GM18873 (cell line): ENCODE measurements at regions not wholly inside any gene's neighbourhood (a gene's known extent, or its start where the extent isn't known, plus 50 kb on each side); places are given as distances from the start of the nearest gene placed in this dataset.
"Not testable (repeated sequence)": the region's sequence is repeated elsewhere in the genome, so short reads cannot be mapped to it uniquely, and the experiment has no call there.

Experiments
- ATAC-seq: cut with Tn5 transposase; IDR thresholded peaks from one replicate; pipeline ENCODE4 v1.9.1; 2021; ENCODE audit warnings: mild to moderate bottlenecking, moderate library complexity, moderate number of reproducible peaks; ENCODE audit not compliant: unreplicated experiment, low FRiP score

DNA sequence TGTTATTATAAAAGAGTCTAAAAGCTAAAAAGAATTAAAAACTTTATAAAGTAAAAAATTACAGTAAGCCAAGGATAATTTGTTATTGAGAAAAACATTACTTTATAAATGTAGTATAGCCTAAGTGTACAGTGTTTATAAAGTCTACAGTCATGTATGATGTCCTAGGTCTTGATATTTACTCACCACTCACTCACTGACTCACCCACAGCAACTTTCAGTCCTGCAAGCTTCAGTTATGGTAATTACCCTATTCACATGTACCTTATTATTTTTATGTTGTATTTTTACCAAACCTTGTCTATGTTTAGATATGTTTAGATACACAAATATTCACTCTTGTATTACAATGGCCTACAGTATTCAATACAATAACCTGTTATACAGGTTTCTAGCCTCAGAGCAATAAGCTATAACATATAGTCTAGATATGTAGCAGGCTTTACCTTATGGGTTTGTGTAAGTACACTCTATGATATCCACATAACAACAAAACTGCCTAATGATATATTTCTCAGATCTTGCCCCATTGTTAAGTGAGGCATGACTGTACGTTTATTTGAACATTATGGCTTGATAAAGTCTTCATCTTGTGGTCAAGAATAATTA lies 113.7 kb upstream of the KITLG start:
- no peak for ATAC-seq

- no peak for ATAC-seq
Observed at GRCh38 chr12:88691811-88692210, 111.5 kb upstream of the KITLG start.

- ATAC-seq, result no peak
Observed at GRCh38 chr12:88684610-88685009, 104.3 kb upstream of the KITLG start.

DNA sequence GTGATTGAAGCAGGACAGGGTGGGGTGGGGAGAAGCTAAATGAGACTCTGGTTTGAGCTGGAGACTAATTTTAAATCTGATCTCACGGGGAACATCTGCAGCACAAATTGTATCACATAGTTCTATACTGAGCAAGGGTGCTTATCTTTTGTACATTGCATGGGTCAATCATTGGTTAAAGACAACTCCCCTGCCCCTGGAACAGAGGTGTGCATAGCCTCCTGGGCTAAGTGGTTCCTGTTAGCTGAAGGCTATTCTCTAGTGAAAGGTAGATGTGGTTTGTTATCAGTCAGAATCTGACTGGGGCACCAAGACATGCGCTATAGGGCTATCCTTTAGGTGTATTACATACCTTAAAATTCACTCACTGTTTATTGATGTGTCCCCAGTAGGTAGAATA lies 103.9 kb upstream of the KITLG start:
- no peak for ATAC-seq

GRCh38 chr12:88683628-88684027 lies 103.4 kb upstream of the KITLG start:
- no peak for ATAC-seq

DNA sequence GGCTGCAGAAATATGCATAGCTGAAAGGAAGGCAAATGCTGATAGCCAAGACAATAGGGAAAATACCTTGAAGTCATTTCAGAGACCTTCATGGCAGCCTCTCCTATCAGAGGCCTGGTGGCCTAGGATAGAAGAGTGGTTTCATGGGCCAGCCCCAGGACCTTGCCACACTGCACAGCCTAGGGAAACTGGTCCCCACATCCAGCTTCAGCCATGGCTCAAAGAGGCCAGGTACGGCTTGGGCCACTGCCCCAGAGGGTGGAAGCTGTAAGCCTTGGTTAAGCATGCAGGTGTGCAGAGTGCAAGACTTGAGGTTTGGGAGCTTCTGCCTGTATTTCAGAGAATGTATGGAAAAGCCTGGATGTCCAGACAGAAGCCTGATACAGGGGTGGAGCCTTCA lies 101.0 kb upstream of the KITLG start:
- ATAC-seq, result no peak

- ATAC-seq, result no peak
Observed at GRCh38 chr12:88677464-88677863, 97.2 kb upstream of the KITLG start.

DNA sequence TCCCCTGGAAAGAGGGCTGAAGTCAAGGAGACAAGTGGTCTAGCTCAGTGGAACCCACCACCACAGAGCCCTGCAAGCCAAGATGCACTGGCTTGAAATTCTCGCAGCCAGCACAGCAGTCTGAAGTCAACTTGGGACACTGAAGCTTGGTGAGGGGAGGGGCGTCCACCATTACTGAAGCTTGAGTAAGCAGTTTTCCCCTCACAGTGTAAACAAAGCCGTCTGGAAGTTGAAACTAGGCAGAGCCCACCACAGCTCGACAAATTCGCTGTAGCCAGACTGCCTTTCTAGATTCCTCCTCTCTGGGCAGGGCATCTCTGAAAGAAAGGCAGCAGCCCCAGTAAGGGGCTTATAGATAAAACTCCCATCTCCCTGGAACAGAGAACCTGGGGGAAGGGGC lies 87.3 kb upstream of the KITLG start:
- ATAC-seq, result not testable (repeated sequence)

DNA sequence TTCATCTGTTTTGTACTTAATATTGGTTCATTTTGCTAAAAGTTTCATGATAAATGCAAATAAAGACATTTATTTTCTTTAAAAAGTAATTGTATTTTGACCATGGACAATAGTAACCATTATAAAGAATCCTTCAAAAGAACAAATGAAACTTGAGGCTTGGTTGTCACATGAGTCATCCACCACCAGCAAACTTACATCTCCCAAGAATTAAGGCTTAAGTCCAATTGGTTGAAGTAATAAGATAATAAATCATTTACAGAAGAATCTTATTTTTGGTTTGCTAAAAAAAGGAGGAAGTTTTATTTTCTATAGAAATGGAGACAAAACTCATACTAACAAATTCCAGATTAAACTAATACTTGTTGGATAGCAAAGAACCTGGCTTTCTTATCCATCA lies 84.8 kb upstream of the KITLG start:
- ATAC-seq, result no peak

DNA sequence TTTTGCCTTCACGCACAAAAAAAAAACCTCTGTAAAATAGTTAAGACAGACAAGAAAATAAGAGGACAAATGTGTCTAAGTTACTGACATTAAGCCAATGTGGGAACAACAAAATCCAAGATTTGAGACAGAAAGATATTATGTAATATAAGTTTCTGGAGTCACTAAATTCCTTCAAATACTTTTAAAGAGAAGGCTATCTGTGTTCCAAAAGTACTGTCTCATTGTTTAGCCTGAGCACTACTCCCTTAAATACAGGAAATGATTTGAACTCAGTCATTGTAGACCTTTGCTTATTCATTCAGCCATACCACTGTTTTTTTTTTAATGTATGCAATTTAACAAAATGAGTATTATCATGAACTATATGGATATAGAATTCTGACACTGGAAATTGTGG lies 82.7 kb upstream of the KITLG start:
- ATAC-seq, result no peak

- ATAC-seq, result no peak
Observed at GRCh38 chr12:88662093-88662492, 81.8 kb upstream of the KITLG start.

DNA sequence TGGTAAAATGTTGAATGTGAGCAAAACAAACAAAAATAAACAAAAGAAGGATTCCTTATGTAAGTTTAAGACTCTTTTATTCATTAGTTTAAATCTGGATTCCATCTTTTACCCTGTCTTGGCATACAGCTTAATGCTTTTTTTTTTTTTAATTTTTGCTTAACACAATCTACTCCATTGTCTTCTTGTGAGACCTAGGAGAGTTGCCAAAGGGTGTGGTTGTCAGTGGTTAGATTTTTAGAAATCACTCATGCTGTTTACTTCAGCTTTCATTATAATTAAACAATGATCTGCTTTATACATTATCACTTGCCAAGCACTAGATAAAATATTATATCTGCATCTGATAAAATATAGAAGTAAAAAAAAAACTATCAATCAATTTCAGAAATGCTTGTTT lies 77.7 kb upstream of the KITLG start:
- ATAC-seq, result no peak

DNA sequence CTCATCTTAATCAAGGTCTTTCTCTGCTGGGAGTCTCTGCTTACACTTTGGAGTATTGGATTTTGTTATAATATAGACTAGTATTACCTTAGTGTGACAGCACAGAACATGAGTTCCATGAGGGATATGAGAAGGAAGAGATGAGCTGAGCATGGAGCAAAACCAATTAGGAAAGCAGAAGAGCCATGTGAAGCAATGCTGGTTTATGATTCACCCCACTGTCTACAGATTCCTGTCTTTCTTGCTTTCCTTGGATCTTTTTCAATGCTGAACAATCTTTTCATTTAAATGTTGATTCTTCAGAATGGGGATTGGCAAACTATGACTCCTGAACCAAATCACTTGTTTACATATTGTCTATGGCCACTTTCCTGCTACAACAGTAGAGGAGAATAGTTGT lies 70.4 kb upstream of the KITLG start:
- no peak for ATAC-seq

GRCh38 chr12:88648625-88649024 lies 68.4 kb upstream of the KITLG start:
- no peak for ATAC-seq

- ATAC-seq, result no peak
Observed at GRCh38 chr12:88646824-88647223, 66.6 kb upstream of the KITLG start.

GRCh38 chr12:88645816-88646215 lies 65.5 kb upstream of the KITLG start:
- ATAC-seq, result no peak

DNA sequence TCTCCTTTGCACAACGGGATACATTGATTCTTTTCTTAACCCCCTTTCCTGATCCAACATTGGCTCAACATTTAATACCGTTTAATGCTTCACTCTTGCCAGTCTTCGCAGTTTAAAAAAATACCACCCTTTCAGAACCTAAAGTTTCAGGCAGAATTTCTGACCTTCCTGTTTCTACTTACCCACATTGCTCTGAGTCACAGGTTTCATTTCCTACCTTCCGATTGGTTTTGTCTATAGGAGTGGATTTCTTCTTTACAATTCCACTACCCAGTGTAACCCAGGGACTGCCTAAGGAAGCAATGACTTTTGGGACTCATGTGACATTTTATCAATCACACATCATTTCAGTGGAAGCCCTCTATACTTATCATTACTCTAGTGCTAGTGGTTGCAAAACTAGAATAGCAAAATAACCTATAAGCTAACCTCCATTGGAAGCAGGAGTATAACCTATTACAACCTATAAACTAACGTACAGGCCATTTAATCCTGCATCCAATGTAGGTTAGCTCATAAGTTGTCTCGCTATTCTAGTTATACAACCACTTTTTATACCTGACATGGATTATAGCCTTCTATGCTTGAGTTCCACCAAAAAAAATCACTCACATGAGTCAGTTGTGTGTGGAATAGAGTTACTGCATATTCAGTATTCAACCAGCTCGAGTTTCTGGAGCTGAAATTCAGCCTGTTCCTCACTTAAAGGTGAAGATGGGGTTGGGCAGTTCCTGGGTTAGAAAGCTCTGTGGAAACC lies 64.9 kb upstream of the KITLG start:
- ATAC-seq, result no peak

DNA sequence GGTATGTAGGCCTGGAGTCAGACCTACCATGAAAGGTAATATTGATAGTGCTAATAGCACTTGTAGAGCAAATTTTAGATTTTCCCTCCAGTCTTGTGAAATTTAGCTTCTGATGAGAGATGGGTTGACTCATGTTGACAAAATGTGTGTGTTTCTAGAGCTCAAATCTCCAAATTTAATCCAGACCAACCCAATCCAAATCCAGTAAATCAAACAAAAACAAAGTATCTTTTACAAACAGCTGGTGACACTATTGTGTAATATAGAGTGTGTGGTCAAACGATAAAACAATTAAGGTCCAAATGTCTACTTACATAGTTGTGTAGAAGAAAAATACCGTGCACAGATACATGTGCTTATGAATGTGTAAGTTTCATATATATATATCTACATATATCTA lies 63.4 kb upstream of the KITLG start:
- ATAC-seq, result no peak

GRCh38 chr12:88642675-88643431 lies 62.6 kb upstream of the KITLG start:
- no peak for ATAC-seq

- no peak for ATAC-seq
Observed at GRCh38 chr12:88638966-88639760, 58.9 kb upstream of the KITLG start.

DNA sequence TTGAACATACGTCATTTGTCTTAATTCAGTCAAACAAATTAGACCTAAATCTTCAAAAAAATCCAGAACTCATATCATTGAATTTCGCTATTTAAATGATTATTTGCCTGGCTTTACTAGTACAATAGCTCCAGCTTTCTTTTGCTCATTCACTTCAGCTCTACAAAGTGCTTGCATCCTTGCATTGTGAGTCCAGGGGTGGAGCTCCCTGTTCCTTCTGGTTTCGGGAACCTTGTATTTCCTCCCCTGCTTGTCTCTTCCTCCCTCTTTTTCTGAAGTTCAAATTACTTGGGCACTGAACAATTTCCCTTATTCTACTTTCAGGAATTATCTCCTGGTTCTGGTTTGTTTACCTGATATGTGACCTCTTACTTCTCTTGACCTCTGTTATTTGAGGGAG lies 58.1 kb upstream of the KITLG start:
- no peak for ATAC-seq
